ENCODE measurements at regions not wholly inside any gene's neighbourhood (a gene's known extent, or its start where the extent isn't known, plus 50 kb on each side); places are given as distances from the start of the nearest gene placed in this dataset.

DNA sequence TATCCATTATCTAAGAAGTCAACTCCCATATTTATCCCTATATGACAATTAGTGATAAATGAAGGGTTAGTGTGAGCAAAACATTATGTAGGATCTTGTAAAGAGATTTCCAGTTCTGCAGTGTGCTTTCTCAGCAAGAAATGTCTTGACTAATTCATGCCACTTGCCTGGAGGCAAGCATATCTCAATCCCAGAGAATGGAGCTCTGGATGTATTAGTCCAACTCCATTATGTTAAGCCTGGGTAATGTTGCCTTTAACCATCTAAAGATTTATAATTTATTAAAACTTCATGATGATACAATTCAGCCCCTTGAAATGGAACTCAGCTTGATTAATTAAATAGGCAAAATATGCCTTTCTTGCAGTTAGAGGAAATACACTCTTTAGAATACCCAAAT is 1079.9 kb upstream of the LRRTM3 start:
- H3K9ac ChIP-seq (ENCODE audit: insufficient read length, low read depth): no peak overlapping the region
- H3K4me1 ChIP-seq (ENCODE audit: insufficient read depth, insufficient read length): no peaks in the 10 kb centered on the region
- DNase-seq (ENCODE audit: low read depth, low spot score): no peak
- TF ChIP-seq ZNF274 (IDR thresholded peaks at IDR 0.05; ENCODE audit: low read depth, low read length): no peak
- TF ChIP-seq YY1 (IDR thresholded peaks at IDR 0.05; ENCODE audit: insufficient read depth, insufficient read length): no peak
- no peak for TF ChIP-seq SUZ12 (IDR thresholded peaks at IDR 0.05; ENCODE audit: extremely low read depth, insufficient read depth, insufficient read length)
- H3K27me3 ChIP-seq (ENCODE audit: insufficient read depth, insufficient read length): no peaks in the 10 kb centered on the region
- no peaks in the 10 kb centered on the region for H3K36me3 ChIP-seq (ENCODE audit: insufficient read depth, insufficient read length, low read length)
- H3K4me3 ChIP-seq (ENCODE audit: insufficient read length, low read depth): no peak overlapping the region
- no peaks in the 10 kb centered on the region for H3K9me3 ChIP-seq (ENCODE audit: insufficient read depth, low read length)

DNA sequence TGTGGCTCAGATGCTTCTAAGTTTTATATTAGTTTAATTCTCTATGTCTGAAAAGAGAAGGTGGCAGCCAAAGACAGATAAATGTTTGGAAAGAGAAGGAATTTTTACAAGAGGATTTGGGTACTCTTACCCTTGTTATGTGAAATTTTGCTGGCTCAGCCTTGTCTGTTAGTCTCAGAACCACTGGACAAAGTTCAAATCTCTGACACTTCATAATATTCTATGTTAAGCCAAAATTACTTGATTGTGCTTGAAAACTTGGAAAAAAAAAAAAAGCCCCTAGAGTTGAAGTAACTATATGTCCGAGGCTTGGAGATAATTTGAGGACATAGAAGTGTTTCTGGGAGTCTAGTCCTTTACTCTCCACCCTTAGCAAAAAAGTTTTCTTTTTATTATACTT is 1079.3 kb upstream of the LRRTM3 start:
- no peak for TF ChIP-seq YY1 (IDR thresholded peaks at IDR 0.05; ENCODE audit: insufficient read depth, insufficient read length)
- no peak for TF ChIP-seq SUZ12 (IDR thresholded peaks at IDR 0.05; ENCODE audit: extremely low read depth, insufficient read depth, insufficient read length)
- TF ChIP-seq ZNF274 (IDR thresholded peaks at IDR 0.05; ENCODE audit: low read depth, low read length): no peak
- H3K36me3 ChIP-seq (ENCODE audit: insufficient read depth, insufficient read length, low read length): no peaks in the 10 kb centered on the region
- DNase-seq (ENCODE audit: low read depth, low spot score): no peak
- H3K9ac ChIP-seq (ENCODE audit: insufficient read length, low read depth): no peak overlapping the region
- H3K4me1 ChIP-seq (ENCODE audit: insufficient read depth, insufficient read length): no peaks in the 10 kb centered on the region
- H3K4me3 ChIP-seq (ENCODE audit: insufficient read length, low read depth): no peak overlapping the region
- H3K9me3 ChIP-seq (ENCODE audit: insufficient read depth, low read length): no peaks in the 10 kb centered on the region
- H3K27me3 ChIP-seq (ENCODE audit: insufficient read depth, insufficient read length): no peaks in the 10 kb centered on the region

DNA sequence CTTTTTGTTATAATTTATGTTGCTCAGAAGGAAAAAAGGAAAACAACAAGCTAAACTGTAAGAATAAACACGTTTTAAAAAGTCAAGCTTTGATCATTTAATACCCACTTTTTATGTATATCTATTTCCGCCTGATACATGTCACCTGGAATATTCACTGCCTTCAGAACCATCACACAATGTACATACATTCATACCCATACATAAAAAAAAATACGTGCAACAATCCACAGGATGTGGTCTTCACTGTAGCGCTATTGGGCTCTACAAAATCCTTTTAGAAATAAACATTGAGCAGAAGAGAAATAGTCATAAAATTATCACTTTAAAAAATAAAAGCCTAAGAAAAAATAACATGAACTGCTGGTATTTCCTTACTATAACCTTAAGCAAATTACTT is 1078.9 kb upstream of the LRRTM3 start:
- Histone ChIP-seq H3K4me3 (ENCODE audit: insufficient read length, low read depth) (no peak overlapping the region), H3K27me3 (ENCODE audit: insufficient read depth, insufficient read length) (no peaks in the 10 kb centered on the region), H3K4me1 (ENCODE audit: insufficient read depth, insufficient read length) (no peaks in the 10 kb centered on the region), H3K36me3 (ENCODE audit: insufficient read depth, insufficient read length, low read length) (no peaks in the 10 kb centered on the region), H3K9me3 (ENCODE audit: insufficient read depth, low read length) (no peaks in the 10 kb centered on the region), H3K9ac (ENCODE audit: insufficient read length, low read depth) (no peak overlapping the region)
- TF ChIP-seq SUZ12 (IDR thresholded peaks at IDR 0.05; ENCODE audit: extremely low read depth, insufficient read depth, insufficient read length) (no peak), YY1 (IDR thresholded peaks at IDR 0.05; ENCODE audit: insufficient read depth, insufficient read length) (no peak), ZNF274 (IDR thresholded peaks at IDR 0.05; ENCODE audit: low read depth, low read length) (no peak)
- no peak for DNase-seq (ENCODE audit: low read depth, low spot score)

DNA sequence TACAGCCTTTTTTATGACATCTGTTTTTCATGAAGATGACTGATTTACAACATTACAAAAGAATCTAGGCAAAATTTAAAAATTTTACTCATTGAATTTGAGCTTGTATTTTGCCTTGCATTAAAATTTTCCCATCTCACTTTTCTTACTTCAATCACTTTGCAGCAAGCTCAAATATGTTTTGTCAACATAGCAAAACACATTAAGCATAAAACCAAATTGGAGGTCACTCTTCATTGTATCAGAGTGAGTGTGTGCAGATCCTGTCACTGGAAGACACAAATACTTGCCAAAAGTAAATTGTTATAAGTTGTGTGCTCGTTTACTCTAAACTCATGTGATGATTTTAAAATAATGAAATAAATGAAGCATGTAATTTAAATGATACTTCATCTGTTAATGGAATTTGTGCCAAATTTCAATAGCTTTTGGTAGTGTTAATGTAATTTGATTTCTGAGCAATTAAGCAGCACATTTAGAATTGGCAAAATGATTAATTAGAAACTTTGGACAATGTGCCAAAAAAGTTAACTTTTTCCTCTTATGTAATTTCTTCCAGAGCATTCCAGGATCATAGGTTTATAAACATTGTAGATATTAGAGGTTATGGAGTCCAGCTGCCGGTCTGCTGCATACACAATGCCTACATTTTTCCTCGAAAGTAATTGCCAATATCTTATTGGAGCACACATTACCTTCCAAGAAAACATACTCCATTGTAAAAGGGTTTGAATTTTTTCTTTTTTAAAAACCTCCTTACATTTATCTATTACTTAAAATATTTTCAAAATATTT is 1078.2 kb upstream of the LRRTM3 start:
- H3K4me1 ChIP-seq (ENCODE audit: insufficient read depth, insufficient read length): no peaks in the 10 kb centered on the region
- no peak for DNase-seq (ENCODE audit: low read depth, low spot score)
- H3K27me3 ChIP-seq (ENCODE audit: insufficient read depth, insufficient read length): no peaks in the 10 kb centered on the region
- no peaks in the 10 kb centered on the region for H3K36me3 ChIP-seq (ENCODE audit: insufficient read depth, insufficient read length, low read length)
- no peak overlapping the region for H3K4me3 ChIP-seq (ENCODE audit: insufficient read length, low read depth)
- H3K9me3 ChIP-seq (ENCODE audit: insufficient read depth, low read length): no peaks in the 10 kb centered on the region
- no peak overlapping the region for H3K9ac ChIP-seq (ENCODE audit: insufficient read length, low read depth)
- TF ChIP-seq SUZ12 (IDR thresholded peaks at IDR 0.05; ENCODE audit: extremely low read depth, insufficient read depth, insufficient read length) (no peak), YY1 (IDR thresholded peaks at IDR 0.05; ENCODE audit: insufficient read depth, insufficient read length) (no peak), ZNF274 (IDR thresholded peaks at IDR 0.05; ENCODE audit: low read depth, low read length) (no peak)

DNA sequence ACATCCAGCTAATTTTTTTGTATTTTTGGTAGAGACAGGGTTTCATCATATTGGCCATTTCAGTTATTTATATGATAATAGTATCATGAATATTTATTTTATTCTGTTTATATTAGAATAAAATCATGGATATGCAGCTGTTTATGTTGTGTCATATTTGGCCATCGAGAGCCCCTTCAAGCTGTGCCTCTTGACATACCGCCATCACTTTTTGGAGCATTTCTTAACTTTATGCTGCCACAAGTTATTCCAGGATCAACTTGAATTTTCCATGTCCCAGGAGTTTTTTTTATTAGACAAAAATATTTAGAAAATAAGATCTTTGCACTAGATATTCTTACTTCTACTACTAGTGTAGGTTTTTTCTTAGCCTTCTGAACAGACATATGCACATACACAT is 1067.0 kb upstream of the LRRTM3 start:
- H3K27me3 ChIP-seq (ENCODE audit: insufficient read depth, insufficient read length): no peaks in the 10 kb centered on the region
- no peaks in the 10 kb centered on the region for H3K4me1 ChIP-seq (ENCODE audit: insufficient read depth, insufficient read length)
- no peak overlapping the region for H3K9ac ChIP-seq (ENCODE audit: insufficient read length, low read depth)
- TF ChIP-seq YY1 (IDR thresholded peaks at IDR 0.05; ENCODE audit: insufficient read depth, insufficient read length): no peak
- no peak for TF ChIP-seq ZNF274 (IDR thresholded peaks at IDR 0.05; ENCODE audit: low read depth, low read length)
- TF ChIP-seq SUZ12 (IDR thresholded peaks at IDR 0.05; ENCODE audit: extremely low read depth, insufficient read depth, insufficient read length): no peak
- DNase-seq (ENCODE audit: low read depth, low spot score): no peak
- H3K36me3 ChIP-seq (ENCODE audit: insufficient read depth, insufficient read length, low read length): no peaks in the 10 kb centered on the region
- no peak overlapping the region for H3K4me3 ChIP-seq (ENCODE audit: insufficient read length, low read depth)
- no peaks in the 10 kb centered on the region for H3K9me3 ChIP-seq (ENCODE audit: insufficient read depth, low read length)

DNA sequence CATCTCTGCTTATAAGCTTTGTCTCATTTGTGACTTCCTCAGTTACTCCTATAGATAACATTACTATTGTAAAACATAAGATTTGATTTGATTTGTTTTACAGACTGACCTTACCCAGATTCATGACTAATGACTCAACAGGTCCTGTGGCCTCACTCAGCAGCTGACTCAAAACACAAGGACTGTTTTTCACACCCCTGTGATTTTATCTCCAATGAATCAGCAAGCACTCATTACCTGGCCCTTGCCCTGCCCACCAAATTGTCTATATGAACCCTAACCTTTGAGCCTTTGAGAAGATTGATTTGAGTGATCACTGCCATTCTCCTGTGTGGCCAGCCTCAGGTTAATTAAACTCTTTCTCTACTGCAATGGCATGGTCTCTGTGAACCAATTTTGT is 1064.6 kb upstream of the LRRTM3 start:
- H3K4me1 ChIP-seq (ENCODE audit: insufficient read depth, insufficient read length): no peaks in the 10 kb centered on the region
- no peaks in the 10 kb centered on the region for H3K36me3 ChIP-seq (ENCODE audit: insufficient read depth, insufficient read length, low read length)
- no peaks in the 10 kb centered on the region for H3K9me3 ChIP-seq (ENCODE audit: insufficient read depth, low read length)
- no peak for TF ChIP-seq YY1 (IDR thresholded peaks at IDR 0.05; ENCODE audit: insufficient read depth, insufficient read length)
- no peak for TF ChIP-seq ZNF274 (IDR thresholded peaks at IDR 0.05; ENCODE audit: low read depth, low read length)
- no peak for TF ChIP-seq SUZ12 (IDR thresholded peaks at IDR 0.05; ENCODE audit: extremely low read depth, insufficient read depth, insufficient read length)
- H3K4me3 ChIP-seq (ENCODE audit: insufficient read length, low read depth): no peak overlapping the region
- H3K27me3 ChIP-seq (ENCODE audit: insufficient read depth, insufficient read length): no peaks in the 10 kb centered on the region
- DNase-seq (ENCODE audit: low read depth, low spot score): no peak
- no peak overlapping the region for H3K9ac ChIP-seq (ENCODE audit: insufficient read length, low read depth)

All from NT2/D1 (cell line).